Mononuclear cell (primary cell): ENCODE measurements at regions not wholly inside any gene's neighbourhood (a gene's known extent, or its start where the extent isn't known, plus 50 kb on each side); places are given as distances from the start of the nearest gene placed in this dataset.

Source experiments
- H3K27me3 ChIP-seq: 2 replicates; pipeline ENCODE4 v1.6.0; 2011; ENCODE audit warnings: low read length, control low read depth; ENCODE audit not compliant: insufficient read depth
- H3K4me1 ChIP-seq: 2 replicates; pipeline ENCODE4 v1.5.1; 2011; ENCODE audit warnings: mild to moderate bottlenecking, low read length, control low read depth; ENCODE audit not compliant: insufficient read depth
- H3K4me3 ChIP-seq: 2 replicates; pipeline ENCODE4 v1.5.1; 2011; ENCODE audit warnings: mild to moderate bottlenecking, low read length, moderate library complexity
- H3K9me3 ChIP-seq: 2 replicates; pipeline ENCODE4 v1.5.1; 2011; ENCODE audit warnings: low read depth, mild to moderate bottlenecking, control low read depth, low read length

- no peaks in the 10 kb centered on the region for H3K9me3 ChIP-seq
- H3K4me1 ChIP-seq = no peaks in the 10 kb centered on the region
- no peaks in the 10 kb centered on the region for H3K27me3 ChIP-seq
These were observed 309.3 kb downstream of the RNF144A start for GRCh38 chr2:7226501-7226900.

GRCh38 chr2:7233126-7233525, 315.9 kb downstream of the RNF144A start:
- H3K4me1 ChIP-seq = no peaks in the 10 kb centered on the region
- H3K9me3 ChIP-seq = no peaks in the 10 kb centered on the region
- H3K27me3 ChIP-seq = no peaks in the 10 kb centered on the region
- no peak overlapping the region for H3K4me3 ChIP-seq

More at GRCh38 chr2:7226501-7226900, 309.3 kb downstream of the RNF144A start:
- H3K4me3 ChIP-seq = no peak overlapping the region

GRCh38 chr2:7237466-7237865, 320.3 kb downstream of the RNF144A start:
- Histone ChIP-seq H3K9me3 (no peaks in the 10 kb centered on the region), H3K27me3 (no peaks in the 10 kb centered on the region), H3K4me3 (no peak overlapping the region), H3K4me1 (peaks cover 11% of the 10 kb centered on the region)

- peaks cover 24% of the 10 kb centered on the region for H3K4me1 ChIP-seq
- no peaks in the 10 kb centered on the region for H3K9me3 ChIP-seq
- H3K27me3 ChIP-seq = no peaks in the 10 kb centered on the region
- no peak overlapping the region for H3K4me3 ChIP-seq
These were observed 321.9 kb downstream of the RNF144A start for GRCh38 chr2:7239078-7239477.

- Histone ChIP-seq H3K4me1 (peaks cover 24% of the 10 kb centered on the region), H3K4me3 (no peak overlapping the region), H3K27me3 (no peaks in the 10 kb centered on the region), H3K9me3 (no peaks in the 10 kb centered on the region)
These were observed 324.0 kb downstream of the RNF144A start for GRCh38 chr2:7241041-7241745.

- Histone ChIP-seq H3K9me3 (no peaks in the 10 kb centered on the region), H3K27me3 (no peaks in the 10 kb centered on the region), H3K4me3 (no peak overlapping the region)
These were observed 325.1 kb downstream of the RNF144A start for GRCh38 chr2:7242189-7242867.

GRCh38 chr2:7243276-7243675, 326.1 kb downstream of the RNF144A start:
- H3K4me1 ChIP-seq = peaks cover 24% of the 10 kb centered on the region
- H3K27me3 ChIP-seq = no peaks in the 10 kb centered on the region
- no peaks in the 10 kb centered on the region for H3K9me3 ChIP-seq
- H3K4me3 ChIP-seq = no peak overlapping the region

More at GRCh38 chr2:7242189-7242867, 325.1 kb downstream of the RNF144A start:
- H3K4me1 ChIP-seq = peaks cover 24% of the 10 kb centered on the region

GRCh38 chr2:7256377-7256776, 339.2 kb downstream of the RNF144A start:
- Histone ChIP-seq H3K4me3 (no peak overlapping the region), H3K4me1 (no peaks in the 10 kb centered on the region), H3K27me3 (no peaks in the 10 kb centered on the region), H3K9me3 (no peaks in the 10 kb centered on the region)

- H3K4me1 ChIP-seq = no peaks in the 10 kb centered on the region
- H3K9me3 ChIP-seq = no peaks in the 10 kb centered on the region
- H3K27me3 ChIP-seq = no peaks in the 10 kb centered on the region
- no peak overlapping the region for H3K4me3 ChIP-seq
These were observed 345.5 kb downstream of the RNF144A start for GRCh38 chr2:7262727-7263126.

GRCh38 chr2:7264791-7265190, 347.6 kb downstream of the RNF144A start:
- H3K4me1 ChIP-seq = no peaks in the 10 kb centered on the region
- H3K9me3 ChIP-seq = no peaks in the 10 kb centered on the region
- H3K27me3 ChIP-seq = no peaks in the 10 kb centered on the region
- no peak overlapping the region for H3K4me3 ChIP-seq

- Histone ChIP-seq H3K4me1 (no peaks in the 10 kb centered on the region), H3K9me3 (no peaks in the 10 kb centered on the region), H3K27me3 (no peaks in the 10 kb centered on the region), H3K4me3 (no peak overlapping the region)
These were observed 348.1 kb downstream of the RNF144A start for GRCh38 chr2:7265286-7265685.

GRCh38 chr2:7269106-7269643, 352.0 kb downstream of the RNF144A start:
- peaks cover 3% of the 10 kb centered on the region for H3K27me3 ChIP-seq
- H3K4me1 ChIP-seq = no peaks in the 10 kb centered on the region
- H3K4me3 ChIP-seq = no peak overlapping the region
- H3K9me3 ChIP-seq = no peaks in the 10 kb centered on the region

- Histone ChIP-seq H3K27me3 (peaks cover 3% of the 10 kb centered on the region), H3K4me3 (no peak overlapping the region), H3K4me1 (no peaks in the 10 kb centered on the region)
These were observed 352.8 kb downstream of the RNF144A start for GRCh38 chr2:7270011-7270431.

GRCh38 chr2:7272210-7272609, 355.0 kb downstream of the RNF144A start:
- H3K4me3 ChIP-seq = no peak overlapping the region
- H3K9me3 ChIP-seq = no peaks in the 10 kb centered on the region
- H3K4me1 ChIP-seq = no peaks in the 10 kb centered on the region
- peaks cover 3% of the 10 kb centered on the region for H3K27me3 ChIP-seq

More at GRCh38 chr2:7270011-7270431, 352.8 kb downstream of the RNF144A start:
- H3K9me3 ChIP-seq = no peaks in the 10 kb centered on the region

- no peaks in the 10 kb centered on the region for H3K9me3 ChIP-seq
- H3K4me1 ChIP-seq = no peaks in the 10 kb centered on the region
- no peak overlapping the region for H3K4me3 ChIP-seq
These were observed 361.8 kb downstream of the RNF144A start for GRCh38 chr2:7278984-7279383.

More at GRCh38 chr2:7278984-7279383, 361.8 kb downstream of the RNF144A start:
- H3K27me3 ChIP-seq = no peaks in the 10 kb centered on the region
